OCI-LY3 (cell line): ENCODE measurements at regions not wholly inside any gene's neighbourhood (a gene's known extent, or its start where the extent isn't known, plus 50 kb on each side); places are given as distances from the start of the nearest gene placed in this dataset.

Experiments
- H2AFZ ChIP-seq: fragments of 200-600, 300-600 bp; shearing (Covaris generic); 2 replicates; pipeline ENCODE4 v1.6.0; 2014; ENCODE audit warnings: antibody characterized with exemption, low read depth, low read length
- H3K27ac ChIP-seq: fragments of 200-600, 300-600 bp; sonication (generic); 2 replicates; pipeline ENCODE4 v1.5.1; 2014; ENCODE audit warnings: mild to moderate bottlenecking, low read length, moderate library complexity, mixed read lengths
- H3K27me3 ChIP-seq: fragments of 200-600, 300-600 bp; sonication (generic); 2 replicates; pipeline ENCODE4 v1.6.1; 2014; ENCODE audit warnings: low read depth, low read length, mixed read lengths
- H3K36me3 ChIP-seq: fragments of 200-600, 300-600 bp; sonication (generic); replicated peaks from 2 replicates; pipeline ENCODE3; 2014; ENCODE audit warnings: low read depth, low read length, mixed read lengths
- H3K4me1 ChIP-seq: fragments of 300-600, 200-600 bp; sonication (generic); 2 replicates; pipeline ENCODE4 v1.6.1; 2014; ENCODE audit warnings: low read length, mixed read lengths
- H3K4me2 ChIP-seq: fragments of 200-600, 300-600 bp; sonication (generic); 2 replicates; pipeline ENCODE4 v1.6.1; 2014; ENCODE audit warnings: low read length, mixed read lengths
- H3K4me3 ChIP-seq: fragments of 300-600, 200-600 bp; sonication (generic); 2 replicates; pipeline ENCODE4 v1.5.1; 2014; ENCODE audit warnings: antibody characterized with exemption, mild to moderate bottlenecking, low read length, moderate library complexity
- H3K79me2 ChIP-seq: fragments of 300-600, 200-600 bp; shearing (Covaris generic); 2 replicates; pipeline ENCODE4 v1.6.1; 2014; ENCODE audit warnings: mild to moderate bottlenecking, low read length, mixed read lengths
- H3K9ac ChIP-seq: fragments of 300-600, 200-600 bp; shearing (Covaris generic); 2 replicates; pipeline ENCODE4 v1.6.0; 2014; ENCODE audit warnings: mild to moderate bottlenecking, low read length, moderate library complexity
- H3K9me3 ChIP-seq: fragments of 200-600, 300-600 bp; shearing (Covaris generic); 2 replicates; pipeline ENCODE4 v1.6.1; 2014; ENCODE audit warnings: low read length, mixed read lengths; ENCODE audit not compliant: insufficient read depth
- H4K20me1 ChIP-seq: fragments of 200-600, 300-600 bp; sonication (generic); 2 replicates; pipeline ENCODE4 v1.6.1; 2016; ENCODE audit warnings: low read length, mixed read lengths; ENCODE audit not compliant: insufficient read depth
- EZH2phosphoT487 ChIP-seq: fragments of 200-600 bp; shearing (Covaris generic); IDR thresholded peaks from 2 replicates; pipeline ENCODE4 v1.6.1; 2018; ENCODE audit warnings: antibody characterized with exemption, mixed run types, low read depth
- TF ChIP-seq, protein P1 (sequence below): fragments of 200-600, 300-600 bp; sonication (generic); IDR thresholded peaks from 2 replicates; pipeline ENCODE4 v1.5.1; 2014; ENCODE audit warnings: antibody characterized with exemption, low read length, low read depth

DNA sequence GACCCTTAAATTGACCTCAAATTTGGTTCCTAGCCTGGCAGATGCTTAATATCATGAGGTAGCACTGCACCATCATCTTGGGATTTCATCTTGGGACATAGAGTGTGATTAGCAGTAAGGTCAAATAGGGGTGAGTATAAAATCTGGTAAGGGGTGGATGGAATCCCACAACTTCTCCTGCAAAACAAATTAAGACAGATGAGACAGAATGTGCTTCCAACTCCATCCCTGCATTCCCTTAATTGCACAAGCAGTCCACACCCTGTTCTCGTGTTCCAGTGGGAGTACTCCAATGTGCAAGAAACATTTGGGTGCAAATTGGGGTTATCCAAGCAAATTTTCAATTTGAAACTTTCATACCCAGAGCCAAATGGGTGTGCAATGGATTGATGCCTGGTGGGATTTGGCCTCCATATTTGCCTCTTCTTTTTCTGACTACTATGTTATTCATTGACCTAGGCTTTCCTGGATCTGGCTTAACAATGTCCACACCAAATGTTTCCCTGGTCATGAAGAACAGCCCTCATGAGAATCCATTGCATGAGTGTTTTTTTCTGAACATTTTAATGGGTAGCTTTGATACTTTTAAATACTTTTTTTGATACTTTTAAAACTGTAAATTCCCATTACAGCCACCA lies 785.0 kb upstream of the TSPY4 start:
- Histone ChIP-seq H3K27me3 (no peaks in the 10 kb centered on the region), H3K4me1 (no peaks in the 10 kb centered on the region), H3K4me2 (no peak overlapping the region), H3K9me3 (no peaks in the 10 kb centered on the region), H3K36me3 (no peaks in the 10 kb centered on the region), H3K9ac (no peak overlapping the region), H4K20me1 (no peaks in the 10 kb centered on the region), H2AFZ (no peak overlapping the region), H3K4me3 (no peak overlapping the region), H3K79me2 (no peaks in the 10 kb centered on the region), H3K27ac (no peak overlapping the region)
- no peak for TF ChIP-seq EZH2phosphoT487
- TF ChIP-seq, protein P1, sequence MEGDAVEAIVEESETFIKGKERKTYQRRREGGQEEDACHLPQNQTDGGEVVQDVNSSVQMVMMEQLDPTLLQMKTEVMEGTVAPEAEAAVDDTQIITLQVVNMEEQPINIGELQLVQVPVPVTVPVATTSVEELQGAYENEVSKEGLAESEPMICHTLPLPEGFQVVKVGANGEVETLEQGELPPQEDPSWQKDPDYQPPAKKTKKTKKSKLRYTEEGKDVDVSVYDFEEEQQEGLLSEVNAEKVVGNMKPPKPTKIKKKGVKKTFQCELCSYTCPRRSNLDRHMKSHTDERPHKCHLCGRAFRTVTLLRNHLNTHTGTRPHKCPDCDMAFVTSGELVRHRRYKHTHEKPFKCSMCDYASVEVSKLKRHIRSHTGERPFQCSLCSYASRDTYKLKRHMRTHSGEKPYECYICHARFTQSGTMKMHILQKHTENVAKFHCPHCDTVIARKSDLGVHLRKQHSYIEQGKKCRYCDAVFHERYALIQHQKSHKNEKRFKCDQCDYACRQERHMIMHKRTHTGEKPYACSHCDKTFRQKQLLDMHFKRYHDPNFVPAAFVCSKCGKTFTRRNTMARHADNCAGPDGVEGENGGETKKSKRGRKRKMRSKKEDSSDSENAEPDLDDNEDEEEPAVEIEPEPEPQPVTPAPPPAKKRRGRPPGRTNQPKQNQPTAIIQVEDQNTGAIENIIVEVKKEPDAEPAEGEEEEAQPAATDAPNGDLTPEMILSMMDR = no peak

- Histone ChIP-seq H3K4me3 (no peak overlapping the region), H2AFZ (no peak overlapping the region), H3K9ac (no peak overlapping the region), H3K36me3 (no peaks in the 10 kb centered on the region), H3K4me2 (no peak overlapping the region), H4K20me1 (no peaks in the 10 kb centered on the region), H3K27ac (no peak overlapping the region), H3K4me1 (no peaks in the 10 kb centered on the region), H3K9me3 (no peaks in the 10 kb centered on the region), H3K27me3 (no peaks in the 10 kb centered on the region), H3K79me2 (no peaks in the 10 kb centered on the region)
- TF ChIP-seq EZH2phosphoT487 = no peak
- TF ChIP-seq, protein P1 = no peak
Measured at GRCh38 chrY:8553614-8554013, 783.6 kb upstream of the TSPY4 start.

DNA sequence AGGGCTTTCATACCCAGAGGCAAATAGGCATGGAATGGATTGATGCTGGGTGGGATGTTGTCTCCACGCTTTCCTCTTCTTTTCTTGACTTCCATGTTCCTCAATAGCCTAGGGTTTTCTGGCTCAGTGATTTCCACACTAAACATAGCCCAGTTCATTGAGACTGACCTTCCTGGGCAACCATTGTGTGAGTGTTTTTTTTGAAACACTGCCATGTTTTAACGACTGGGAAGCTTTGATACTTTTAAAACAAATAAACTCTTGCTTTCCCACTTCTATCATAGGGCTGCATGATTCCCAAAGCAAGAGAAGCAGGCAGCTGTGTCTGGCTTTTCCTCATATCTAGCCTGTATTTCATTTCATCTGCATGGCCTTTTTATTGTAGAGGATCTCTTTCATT lies 775.9 kb upstream of the TSPY4 start:
- Histone ChIP-seq H3K4me2 (no peak overlapping the region), H3K36me3 (no peaks in the 10 kb centered on the region), H3K9ac (no peak overlapping the region), H4K20me1 (no peaks in the 10 kb centered on the region), H2AFZ (no peak overlapping the region), H3K27ac (no peak overlapping the region), H3K4me3 (no peak overlapping the region), H3K27me3 (no peaks in the 10 kb centered on the region), H3K79me2 (no peaks in the 10 kb centered on the region), H3K4me1 (no peaks in the 10 kb centered on the region), H3K9me3 (no peaks in the 10 kb centered on the region)
- TF ChIP-seq, protein P1 = no peak
- no peak for TF ChIP-seq EZH2phosphoT487

GRCh38 chrY:8562456-8563090 lies 774.7 kb upstream of the TSPY4 start:
- H3K27me3 ChIP-seq = no peaks in the 10 kb centered on the region
- H3K4me2 ChIP-seq = no peak overlapping the region

More at GRCh38 chrY:8562456-8563090, 774.7 kb upstream of the TSPY4 start:
- Histone ChIP-seq H3K4me3 (no peak overlapping the region), H3K27ac (no peak overlapping the region), H3K4me1 (no peaks in the 10 kb centered on the region), H3K79me2 (no peaks in the 10 kb centered on the region), H4K20me1 (no peaks in the 10 kb centered on the region), H2AFZ (no peak overlapping the region), H3K9me3 (no peaks in the 10 kb centered on the region), H3K36me3 (no peaks in the 10 kb centered on the region), H3K9ac (no peak overlapping the region)
- no peak for TF ChIP-seq EZH2phosphoT487
- TF ChIP-seq, protein P1 = no peak
